Liver (tissue), 8 donors: ENCODE measurements at regions not wholly inside any gene's neighbourhood (a gene's known extent, or its start where the extent isn't known, plus 50 kb on each side); places are given as distances from the start of the nearest gene placed in this dataset.
A peak's percentile ranks its signal among the peaks of the same experiment; 100 is the strongest.

Experiments used
- DNase-seq: peaks from one replicate; pipeline ENCODE4 v3.0.0-alpha.2; 2017; ENCODE audit warnings: low spot score
- H3K27ac ChIP-seq, 2 donors: one replicate each; pipeline ENCODE4 v1.7.0; 2013; ENCODE audit warnings: inconsistent platforms in 2 of 2, low read length in 2 of 2, control low read depth in 1 of 2, low read depth in 1 of 2, mild to moderate bottlenecking in 1 of 2
- H3K27me3 ChIP-seq, 4 donors: one replicate each; pipeline versions ENCODE4 v1.6.1 to v1.7.0; 2013; ENCODE audit warnings: low read length in 3 of 4, inconsistent platforms in 1 of 4, mild to moderate bottlenecking in 1 of 4, moderate library complexity in 1 of 4; ENCODE audit not compliant: control insufficient read depth in 4 of 4, insufficient read depth in 4 of 4
- H3K36me3 ChIP-seq, 4 donors: one replicate each; pipeline versions ENCODE4 v1.6.1 to v1.7.0; 2013; ENCODE audit warnings: low read length in 3 of 4, mild to moderate bottlenecking in 3 of 4, low read depth in 1 of 4, moderate library complexity in 1 of 4; ENCODE audit not compliant: control insufficient read depth in 4 of 4, insufficient read depth in 3 of 4
- H3K4me1 ChIP-seq, 4 donors: one replicate each; pipeline versions ENCODE4 v1.6.1 to v1.7.0; 2013; ENCODE audit warnings: low read length in 3 of 4, mild to moderate bottlenecking in 3 of 4, moderate library complexity in 1 of 4; ENCODE audit not compliant: control insufficient read depth in 4 of 4, insufficient read depth in 4 of 4
- H3K4me3 ChIP-seq, 3 donors: one replicate each; pipeline versions ENCODE4 v1.6.1 to v1.7.0; 2013; ENCODE audit warnings: low read length in 3 of 3, control low read depth in 1 of 3, low read depth in 1 of 3, mild to moderate bottlenecking in 1 of 3
- H3K9ac ChIP-seq, 2 donors: one replicate each; pipeline ENCODE4 v1.7.0; 2013; ENCODE audit warnings: low read length in 2 of 2, mild to moderate bottlenecking in 2 of 2, moderate library complexity in 2 of 2, control low read depth in 1 of 2, low read depth in 1 of 2
- H3K9me3 ChIP-seq, 4 donors: one replicate each; pipeline versions ENCODE4 v1.6.1 to v1.7.0; 2013; ENCODE audit warnings: low read length in 3 of 4; ENCODE audit not compliant: control insufficient read depth in 4 of 4
- FOXA1 ChIP-seq: IDR thresholded peaks from 2 replicates; pipeline ENCODE4 v1.6.1; 2016; ENCODE audit warnings: antibody characterized with exemption
- HNF4A ChIP-seq, 2 donors: conservative IDR thresholded peaks; 2 replicates each; pipeline ENCODE4 v1.6.1; 2016; ENCODE audit warnings: antibody characterized with exemption in 2 of 2, mild to moderate bottlenecking in 2 of 2
- HNF4G ChIP-seq: IDR thresholded peaks from 2 replicates; pipeline ENCODE4 v1.6.1; 2016; ENCODE audit warnings: antibody characterized with exemption
- JUND ChIP-seq, 2 donors: IDR thresholded peaks; 2 replicates each; pipeline ENCODE4 v1.6.1; 2016; ENCODE audit warnings: antibody characterized with exemption in 2 of 2
- RAD21 ChIP-seq, 2 donors: IDR thresholded peaks; 2 replicates each; pipeline ENCODE4 v1.6.1; 2016; ENCODE audit warnings: antibody characterized with exemption in 2 of 2, mild to moderate bottlenecking in 2 of 2
- RXRA ChIP-seq, 2 donors: IDR thresholded peaks; 2 replicates each; pipeline ENCODE4 v1.6.1; 2017 to 2018; ENCODE audit warnings: antibody characterized with exemption in 2 of 2, mild to moderate bottlenecking in 1 of 2
- YY1 ChIP-seq: IDR thresholded peaks from 2 replicates; pipeline ENCODE4 v1.6.1; 2016; ENCODE audit warnings: antibody characterized with exemption, mild to moderate bottlenecking
- WGBS: extraction: QIAGEN DNeasy Blood & Tissue Kit; methylation state at CpG from one replicate; pipeline ENCODE4 v1.1.7; 2013; 5-methylcytosine and 5-hydroxymethylcytosine counted together
- TF ChIP-seq, protein P1 (sequence below): IDR thresholded peaks from 2 replicates; pipeline ENCODE4 v1.6.1; 2016; ENCODE audit warnings: antibody characterized with exemption, mild to moderate bottlenecking
- TF ChIP-seq, protein P2 (sequence below): IDR thresholded peaks from 2 replicates; pipeline ENCODE4 v1.6.1; 2016; ENCODE audit warnings: antibody characterized with exemption
- TF ChIP-seq, protein P3 (sequence below): IDR thresholded peaks from 2 replicates; pipeline ENCODE4 v1.6.1; 2016; ENCODE audit warnings: antibody characterized with exemption
- TF ChIP-seq, protein P4 (sequence below): fragments of 150-350 bp; IDR thresholded peaks from 2 replicates; pipeline ENCODE4 v1.5.1; 2017; ENCODE audit warnings: improper control_type of control experiment, low read depth, low read length; ENCODE audit not compliant: missing input control
- donor health status: healthy.
- donor health status: healthy.
- donor health status: healthy.
- donor health status: healthy.
- donor health status: healthy.

DNA sequence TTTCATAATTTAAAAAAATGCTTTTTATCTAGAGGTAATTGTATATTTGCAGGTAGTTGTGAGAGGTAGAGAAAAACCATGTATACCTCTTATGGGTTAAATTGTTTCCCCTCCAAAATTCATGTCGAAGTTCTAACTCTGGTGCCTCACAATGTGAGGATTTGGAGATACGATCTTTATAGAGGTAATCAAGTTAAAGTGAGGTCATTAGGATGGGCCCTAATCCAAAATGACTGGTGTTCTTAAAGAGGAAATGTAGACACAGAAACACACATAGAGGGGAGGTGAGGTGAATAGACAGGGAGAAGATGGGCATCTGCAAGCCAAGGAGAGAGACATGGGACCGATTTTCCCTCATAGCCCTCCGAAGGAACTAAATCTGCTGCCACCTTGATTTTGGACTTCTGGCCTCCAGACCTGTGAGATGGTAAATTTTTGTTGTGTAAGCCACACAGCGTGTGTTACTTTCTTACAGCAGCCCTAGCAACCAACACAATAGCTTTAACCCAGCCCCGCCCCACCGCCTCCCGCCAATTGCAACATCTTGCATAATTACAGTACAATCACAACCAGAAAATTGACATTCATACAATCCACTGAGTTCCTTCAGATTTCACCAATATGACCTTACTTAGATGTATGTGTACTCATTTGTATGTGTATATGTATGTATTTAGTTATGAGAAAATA is 208.9 kb downstream of the MIB1 start:
- DNase-seq: no peak
- Histone ChIP-seq H3K9ac (no peak overlapping the region), H3K4me1 (peaks cover 0 to 1% (median 0%) of the 10 kb centered on the region in 4 donors), H3K27ac (no peak overlapping the region), H3K36me3 (no peaks in the 10 kb centered on the region), H3K4me3 (no peak overlapping the region), H3K9me3 (no peaks in the 10 kb centered on the region), H3K27me3 (no peaks in the 10 kb centered on the region)
- WGBS: 85% methylated on average over 8 of the region's 8 CpGs
- TF ChIP-seq HNF4A (conservative IDR thresholded peaks at IDR 0.05): no peak
- TF ChIP-seq, protein P1, sequence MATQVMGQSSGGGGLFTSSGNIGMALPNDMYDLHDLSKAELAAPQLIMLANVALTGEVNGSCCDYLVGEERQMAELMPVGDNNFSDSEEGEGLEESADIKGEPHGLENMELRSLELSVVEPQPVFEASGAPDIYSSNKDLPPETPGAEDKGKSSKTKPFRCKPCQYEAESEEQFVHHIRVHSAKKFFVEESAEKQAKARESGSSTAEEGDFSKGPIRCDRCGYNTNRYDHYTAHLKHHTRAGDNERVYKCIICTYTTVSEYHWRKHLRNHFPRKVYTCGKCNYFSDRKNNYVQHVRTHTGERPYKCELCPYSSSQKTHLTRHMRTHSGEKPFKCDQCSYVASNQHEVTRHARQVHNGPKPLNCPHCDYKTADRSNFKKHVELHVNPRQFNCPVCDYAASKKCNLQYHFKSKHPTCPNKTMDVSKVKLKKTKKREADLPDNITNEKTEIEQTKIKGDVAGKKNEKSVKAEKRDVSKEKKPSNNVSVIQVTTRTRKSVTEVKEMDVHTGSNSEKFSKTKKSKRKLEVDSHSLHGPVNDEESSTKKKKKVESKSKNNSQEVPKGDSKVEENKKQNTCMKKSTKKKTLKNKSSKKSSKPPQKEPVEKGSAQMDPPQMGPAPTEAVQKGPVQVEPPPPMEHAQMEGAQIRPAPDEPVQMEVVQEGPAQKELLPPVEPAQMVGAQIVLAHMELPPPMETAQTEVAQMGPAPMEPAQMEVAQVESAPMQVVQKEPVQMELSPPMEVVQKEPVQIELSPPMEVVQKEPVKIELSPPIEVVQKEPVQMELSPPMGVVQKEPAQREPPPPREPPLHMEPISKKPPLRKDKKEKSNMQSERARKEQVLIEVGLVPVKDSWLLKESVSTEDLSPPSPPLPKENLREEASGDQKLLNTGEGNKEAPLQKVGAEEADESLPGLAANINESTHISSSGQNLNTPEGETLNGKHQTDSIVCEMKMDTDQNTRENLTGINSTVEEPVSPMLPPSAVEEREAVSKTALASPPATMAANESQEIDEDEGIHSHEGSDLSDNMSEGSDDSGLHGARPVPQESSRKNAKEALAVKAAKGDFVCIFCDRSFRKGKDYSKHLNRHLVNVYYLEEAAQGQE: no peak

DNA sequence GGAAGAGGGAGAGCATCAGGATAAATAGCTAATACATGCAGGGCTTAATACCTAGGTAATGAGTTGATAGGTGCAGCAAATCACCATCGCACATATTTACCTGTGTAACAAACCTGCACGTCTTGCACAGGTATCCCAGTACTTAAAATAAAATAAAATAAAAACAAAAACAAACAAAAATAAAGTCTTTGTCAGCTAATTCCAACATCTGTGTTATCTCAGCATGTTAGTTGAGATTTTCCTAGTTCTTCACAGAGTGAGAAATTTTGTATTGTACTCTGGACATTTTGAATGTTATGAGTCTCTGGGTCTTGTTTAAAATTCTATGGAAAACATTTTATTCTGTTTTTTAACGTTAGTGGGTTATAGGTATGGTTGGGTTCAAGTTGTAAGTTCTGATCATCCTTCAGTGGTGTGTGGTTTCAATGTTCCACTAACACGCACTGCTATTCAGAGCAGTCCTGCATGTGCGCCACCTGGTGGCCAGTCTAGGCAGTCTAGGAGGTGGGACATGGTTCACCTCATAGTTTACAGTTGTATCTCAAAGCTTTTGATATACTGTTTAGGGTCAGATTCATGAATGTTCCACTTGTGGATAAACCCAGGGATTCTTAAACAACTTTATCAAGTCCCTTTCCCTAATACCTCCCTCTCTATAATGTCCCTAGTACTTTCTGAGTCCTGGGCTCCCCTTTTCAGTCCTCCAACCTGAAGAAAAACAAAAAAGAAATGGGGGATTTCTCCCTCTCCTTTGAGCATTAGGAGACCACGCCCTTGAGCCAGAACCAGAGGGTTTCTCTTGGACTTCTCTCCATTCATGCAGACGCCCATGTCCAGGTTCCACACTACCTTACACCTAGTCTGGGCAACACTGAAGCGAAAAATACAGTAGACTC is 213.4 kb upstream of the GATA6 start:
- WGBS: 41% methylated on average over 8 of the region's 8 CpGs

DNA sequence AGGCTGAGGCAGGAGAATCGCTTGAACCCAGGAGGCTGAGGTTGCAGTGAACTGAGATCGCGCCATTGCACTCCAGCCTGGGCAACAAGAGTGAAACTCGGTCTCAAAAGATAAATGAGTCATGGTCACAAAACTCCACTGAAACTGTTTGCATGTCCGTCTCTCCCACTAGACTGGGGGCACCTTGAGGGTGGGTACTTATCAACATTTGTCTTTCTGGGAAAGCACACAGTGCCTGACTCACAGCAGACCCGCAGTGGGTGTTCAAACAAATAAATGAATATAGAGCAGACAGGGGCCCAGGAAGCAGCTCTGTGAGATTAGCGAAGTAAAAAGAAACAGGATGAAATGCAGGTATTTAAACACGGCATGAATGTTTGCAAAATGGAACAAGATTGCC is 211.1 kb upstream of the GATA6 start:
- no peak overlapping the region for H3K4me3 ChIP-seq
- WGBS: 85% methylated on average over 8 of the region's 8 CpGs
- no peaks in the 10 kb centered on the region for H3K27me3 ChIP-seq
- TF ChIP-seq RXRA (IDR thresholded peaks at IDR 0.05) (no peak), FOXA1 (no peak), HNF4G (no peak)
- TF ChIP-seq, protein P2, sequence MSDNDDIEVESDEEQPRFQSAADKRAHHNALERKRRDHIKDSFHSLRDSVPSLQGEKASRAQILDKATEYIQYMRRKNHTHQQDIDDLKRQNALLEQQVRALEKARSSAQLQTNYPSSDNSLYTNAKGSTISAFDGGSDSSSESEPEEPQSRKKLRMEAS: no peak
- TF ChIP-seq, protein P3, sequence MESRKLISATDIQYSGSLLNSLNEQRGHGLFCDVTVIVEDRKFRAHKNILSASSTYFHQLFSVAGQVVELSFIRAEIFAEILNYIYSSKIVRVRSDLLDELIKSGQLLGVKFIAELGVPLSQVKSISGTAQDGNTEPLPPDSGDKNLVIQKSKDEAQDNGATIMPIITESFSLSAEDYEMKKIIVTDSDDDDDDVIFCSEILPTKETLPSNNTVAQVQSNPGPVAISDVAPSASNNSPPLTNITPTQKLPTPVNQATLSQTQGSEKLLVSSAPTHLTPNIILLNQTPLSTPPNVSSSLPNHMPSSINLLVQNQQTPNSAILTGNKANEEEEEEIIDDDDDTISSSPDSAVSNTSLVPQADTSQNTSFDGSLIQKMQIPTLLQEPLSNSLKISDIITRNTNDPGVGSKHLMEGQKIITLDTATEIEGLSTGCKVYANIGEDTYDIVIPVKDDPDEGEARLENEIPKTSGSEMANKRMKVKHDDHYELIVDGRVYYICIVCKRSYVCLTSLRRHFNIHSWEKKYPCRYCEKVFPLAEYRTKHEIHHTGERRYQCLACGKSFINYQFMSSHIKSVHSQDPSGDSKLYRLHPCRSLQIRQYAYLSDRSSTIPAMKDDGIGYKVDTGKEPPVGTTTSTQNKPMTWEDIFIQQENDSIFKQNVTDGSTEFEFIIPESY: no peak
- TF ChIP-seq, protein P4, sequence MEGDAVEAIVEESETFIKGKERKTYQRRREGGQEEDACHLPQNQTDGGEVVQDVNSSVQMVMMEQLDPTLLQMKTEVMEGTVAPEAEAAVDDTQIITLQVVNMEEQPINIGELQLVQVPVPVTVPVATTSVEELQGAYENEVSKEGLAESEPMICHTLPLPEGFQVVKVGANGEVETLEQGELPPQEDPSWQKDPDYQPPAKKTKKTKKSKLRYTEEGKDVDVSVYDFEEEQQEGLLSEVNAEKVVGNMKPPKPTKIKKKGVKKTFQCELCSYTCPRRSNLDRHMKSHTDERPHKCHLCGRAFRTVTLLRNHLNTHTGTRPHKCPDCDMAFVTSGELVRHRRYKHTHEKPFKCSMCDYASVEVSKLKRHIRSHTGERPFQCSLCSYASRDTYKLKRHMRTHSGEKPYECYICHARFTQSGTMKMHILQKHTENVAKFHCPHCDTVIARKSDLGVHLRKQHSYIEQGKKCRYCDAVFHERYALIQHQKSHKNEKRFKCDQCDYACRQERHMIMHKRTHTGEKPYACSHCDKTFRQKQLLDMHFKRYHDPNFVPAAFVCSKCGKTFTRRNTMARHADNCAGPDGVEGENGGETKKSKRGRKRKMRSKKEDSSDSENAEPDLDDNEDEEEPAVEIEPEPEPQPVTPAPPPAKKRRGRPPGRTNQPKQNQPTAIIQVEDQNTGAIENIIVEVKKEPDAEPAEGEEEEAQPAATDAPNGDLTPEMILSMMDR: no peak
- H3K4me1 ChIP-seq: no peaks in the 10 kb centered on the region
- no peak overlapping the region for H3K27ac ChIP-seq
- H3K9me3 ChIP-seq: no peaks in the 10 kb centered on the region
- H3K9ac ChIP-seq: no peak overlapping the region
- H3K36me3 ChIP-seq: no peaks in the 10 kb centered on the region
- no peak for DNase-seq

More for the DNA sequence above, 213.4 kb upstream of the GATA6 start:
- Histone ChIP-seq H3K27me3 (no peaks in the 10 kb centered on the region), H3K4me3 (no peak overlapping the region), H3K9me3 (no peaks in the 10 kb centered on the region), H3K4me1 (no peaks in the 10 kb centered on the region), H3K36me3 (no peaks in the 10 kb centered on the region), H3K27ac (no peak overlapping the region), H3K9ac (no peak overlapping the region)
- TF ChIP-seq RAD21 (IDR thresholded peaks at IDR 0.05): peak; percentile 80 to 92
- TF ChIP-seq JUND (IDR thresholded peaks at IDR 0.05): no peak
- TF ChIP-seq, protein P4: peak; percentile 91
- TF ChIP-seq HNF4A (conservative IDR thresholded peaks at IDR 0.05): peak in 1 of 2 donors; percentile 15
- no peak for TF ChIP-seq RXRA (IDR thresholded peaks at IDR 0.05)
- TF ChIP-seq YY1: no peak
- peak; percentile 81 for DNase-seq
